HL-60 (cell line): ENCODE measurements at regions not wholly inside any gene's neighbourhood (a gene's known extent, or its start where the extent isn't known, plus 50 kb on each side); places are given as distances from the start of the nearest gene placed in this dataset.
"Not testable (repeated sequence)": the region's sequence is repeated elsewhere in the genome, so short reads cannot be mapped to it uniquely, and the experiment has no call there.

Experiments used
- DNase-seq, 2 experiments: peaks; one replicate each; pipeline ENCODE4 v3.0.0-alpha.2; 2010 to 2020; ENCODE audit warnings: low read depth in 1 of 2, low spot score in 1 of 2
- H3K27ac ChIP-seq: fragments of 250-450 bp; sonication (Bioruptor Pico); replicated peaks from 2 replicates; pipeline ENCODE4 v1.5.1; 2020; ENCODE audit warnings: mild to moderate bottlenecking, moderate library complexity
- H3K27me3 ChIP-seq: fragments of 250-450 bp; sonication (Bioruptor Pico); 2 replicates; pipeline ENCODE4 v1.5.1; 2021; ENCODE audit warnings: mild to moderate bottlenecking, moderate library complexity; ENCODE audit not compliant: insufficient read depth, poor library complexity, severe bottlenecking
- H3K4me3 ChIP-seq: replicated peaks from 2 replicates; pipeline ENCODE4 v1.5.1; 2011; ENCODE audit warnings: mild to moderate bottlenecking, control low read depth, low read length; ENCODE audit not compliant: insufficient read depth
- GABPA ChIP-seq: IDR thresholded peaks from 2 replicates; pipeline ENCODE4 v1.6.1; 2012; ENCODE audit warnings: low read depth
- POLR2AphosphoS5 ChIP-seq: IDR thresholded peaks from 2 replicates; pipeline ENCODE4 v1.6.1; 2012; ENCODE audit warnings: low read depth
- REST ChIP-seq: IDR thresholded peaks from 2 replicates; pipeline ENCODE4 v1.6.1; 2012; ENCODE audit warnings: low read depth; ENCODE audit not compliant: insufficient replicate concordance
- SPI1 ChIP-seq: IDR thresholded peaks from 2 replicates; pipeline ENCODE4 v1.6.1; 2012; ENCODE audit warnings: low read depth, mild to moderate bottlenecking, borderline replicate concordance
- TF ChIP-seq, protein P1 (sequence below): IDR thresholded peaks from one replicate; pipeline ENCODE4 v1.5.1; 2011; ENCODE audit warnings: low read length, control low read depth, inconsistent platforms; ENCODE audit not compliant: insufficient read depth

GRCh38 chr2:163964278-163964677 is 228.5 kb upstream of the FIGN start:
- H3K27ac ChIP-seq, H3K4me3 ChIP-seq, DNase-seq, H3K27me3 ChIP-seq: not testable (repeated sequence)

DNA sequence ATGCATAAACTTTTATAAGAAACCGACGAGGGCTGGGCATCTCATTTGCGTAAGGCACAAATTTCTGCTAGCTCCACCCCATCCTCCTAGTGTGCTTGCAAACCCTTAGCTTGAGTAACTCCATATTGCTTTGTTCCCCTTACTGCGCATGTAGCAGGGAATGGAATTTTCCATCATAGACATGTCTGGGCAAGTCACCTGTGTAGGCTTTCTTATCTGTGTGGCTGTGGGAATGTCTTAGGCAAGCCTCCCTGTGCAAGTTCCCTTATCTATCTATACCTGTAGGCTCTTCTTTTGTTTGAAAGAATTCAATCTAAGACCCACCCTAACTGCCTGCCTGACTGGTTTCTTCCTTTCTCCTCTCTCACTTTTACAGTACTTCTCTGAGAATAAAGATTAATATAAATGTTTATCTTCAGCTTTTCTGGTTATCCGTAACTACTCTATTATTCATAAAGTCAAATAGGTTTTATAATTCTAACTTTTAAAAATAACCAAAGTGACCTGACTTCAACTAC is 217.6 kb upstream of the FIGN start:
- TF ChIP-seq REST (no peak), SPI1 (no peak), GABPA (no peak), POLR2AphosphoS5 (no peak)
- TF ChIP-seq, protein P1, sequence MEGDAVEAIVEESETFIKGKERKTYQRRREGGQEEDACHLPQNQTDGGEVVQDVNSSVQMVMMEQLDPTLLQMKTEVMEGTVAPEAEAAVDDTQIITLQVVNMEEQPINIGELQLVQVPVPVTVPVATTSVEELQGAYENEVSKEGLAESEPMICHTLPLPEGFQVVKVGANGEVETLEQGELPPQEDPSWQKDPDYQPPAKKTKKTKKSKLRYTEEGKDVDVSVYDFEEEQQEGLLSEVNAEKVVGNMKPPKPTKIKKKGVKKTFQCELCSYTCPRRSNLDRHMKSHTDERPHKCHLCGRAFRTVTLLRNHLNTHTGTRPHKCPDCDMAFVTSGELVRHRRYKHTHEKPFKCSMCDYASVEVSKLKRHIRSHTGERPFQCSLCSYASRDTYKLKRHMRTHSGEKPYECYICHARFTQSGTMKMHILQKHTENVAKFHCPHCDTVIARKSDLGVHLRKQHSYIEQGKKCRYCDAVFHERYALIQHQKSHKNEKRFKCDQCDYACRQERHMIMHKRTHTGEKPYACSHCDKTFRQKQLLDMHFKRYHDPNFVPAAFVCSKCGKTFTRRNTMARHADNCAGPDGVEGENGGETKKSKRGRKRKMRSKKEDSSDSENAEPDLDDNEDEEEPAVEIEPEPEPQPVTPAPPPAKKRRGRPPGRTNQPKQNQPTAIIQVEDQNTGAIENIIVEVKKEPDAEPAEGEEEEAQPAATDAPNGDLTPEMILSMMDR: no peak
- no peak for DNase-seq
- Histone ChIP-seq H3K4me3 (no peak overlapping the region), H3K27ac (no peak overlapping the region), H3K27me3 (no peaks in the 10 kb centered on the region)

DNA sequence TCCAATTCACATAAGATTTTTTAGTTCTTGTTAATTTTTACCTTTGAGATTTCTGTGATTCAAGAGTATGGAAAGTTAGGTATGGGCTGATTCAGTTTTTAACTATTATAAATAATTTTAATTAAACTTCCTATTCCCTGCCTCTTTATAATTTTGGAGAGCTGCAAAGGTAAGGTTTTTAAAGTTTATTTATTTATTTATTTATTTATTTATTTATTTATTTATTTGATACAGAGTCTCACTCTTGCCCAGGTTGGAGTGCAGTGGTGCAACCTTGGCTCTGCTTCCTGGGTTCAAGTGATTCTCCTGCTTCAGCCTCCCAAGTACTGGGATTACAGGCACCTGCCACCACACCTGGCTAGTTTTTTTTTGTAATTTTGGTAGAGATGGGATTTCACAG is 215.5 kb upstream of the FIGN start:
- no peaks in the 10 kb centered on the region for H3K27me3 ChIP-seq
- no peak for DNase-seq
- TF ChIP-seq, protein P1: no peak
- TF ChIP-seq POLR2AphosphoS5 (no peak), GABPA (no peak), REST (no peak), SPI1 (no peak)
- no peak overlapping the region for H3K4me3 ChIP-seq
- H3K27ac ChIP-seq: no peak overlapping the region

DNA sequence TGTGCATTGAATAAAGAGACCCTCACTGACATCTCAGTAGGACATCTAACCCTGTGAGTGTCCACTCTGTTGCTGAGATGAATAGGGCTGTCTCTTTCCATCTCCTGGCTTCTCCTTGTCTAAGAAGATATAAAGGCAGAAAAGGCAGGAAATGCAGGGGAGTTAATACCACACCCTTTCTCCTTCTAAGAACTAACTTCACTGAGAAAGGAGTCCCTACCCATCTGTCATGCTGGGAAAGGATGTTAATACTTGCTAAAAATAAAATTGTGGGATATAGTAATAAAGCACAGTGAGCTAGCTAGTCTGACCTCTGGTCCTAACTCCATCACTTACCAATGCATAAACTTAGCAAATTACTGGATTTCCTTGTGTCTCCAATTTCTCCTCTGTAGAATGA is 213.9 kb upstream of the FIGN start:
- no peak for DNase-seq
- TF ChIP-seq, protein P1: no peak
- TF ChIP-seq POLR2AphosphoS5 (no peak), GABPA (no peak), SPI1 (no peak)
- H3K27ac ChIP-seq: no peak overlapping the region
- H3K27me3 ChIP-seq: no peaks in the 10 kb centered on the region
- H3K4me3 ChIP-seq: no peak overlapping the region
